A549 (cell line): ENCODE measurements at regions not wholly inside any gene's neighbourhood (a gene's known extent, or its start where the extent isn't known, plus 50 kb on each side); places are given as distances from the start of the nearest gene placed in this dataset.
A peak's percentile ranks its signal among the peaks of the same experiment; 100 is the strongest.

Experiments used
- ATAC-seq, 2 experiments: fragments of 200-7000 bp in 1 of 2; fragments of >200 bp in 1 of 2; cut with Nextera tagmentation in 1 of 2; cut with Tn5 transposase in 1 of 2; 3 replicates each; pipeline versions ENCODE4 v1.8.0 to v1.9.1; 2018 to 2020; ENCODE audit warnings: mild to moderate bottlenecking in 1 of 2, moderate library complexity in 1 of 2
- CTCF ChIA-PET: fragments of 300-600 bp; sonication (Branson Sonifier 250); formaldehyde crosslinking; extraction: SDS; loops from one replicate; lab custom pipeline; 2021; ENCODE audit warnings: antibody characterized with exemption, inconsistent platforms; lab: Yijun Ruan, JAX
- POLR2A ChIA-PET: fragments of 350-600 bp; formaldehyde crosslinking; extraction: SDS; loops from one replicate; lab custom pipeline; 2021; ENCODE audit warnings: antibody characterized with exemption, inconsistent platforms; lab: Yijun Ruan, JAX
- DNase-seq, 2 experiments: peaks; one replicate each; pipeline versions ENCODE4 v3.0.0 to v3.0.0-alpha.2; 2011 to 2016; ENCODE audit warnings: low read depth in 1 of 2, low spot score in 1 of 2
- FAIRE-seq: peaks from 2 replicates; lab custom pipeline; 2011; peaks lifted over from hg19 to GRCh38; lab: Jason Lieb, UNC
- H3K27ac ChIP-seq, 2 experiments: fragments of >200 bp; sonication (Bioruptor Twin); formaldehyde crosslinking; 3 replicates each; pipeline ENCODE4 v1.5.1; 2016 to 2017
- H3K4me1 ChIP-seq: fragments of >200 bp; sonication (Bioruptor Twin); formaldehyde crosslinking; 3 replicates; pipeline ENCODE4 v1.6.1; 2016
- H3K4me2 ChIP-seq: fragments of >200 bp; sonication (Bioruptor Twin); formaldehyde crosslinking; 3 replicates; pipeline ENCODE4 v1.6.1; 2016
- H3K4me3 ChIP-seq: fragments of >200 bp; sonication (Bioruptor Twin); formaldehyde crosslinking; 3 replicates; pipeline ENCODE4 v1.5.1; 2016
- H3K9me3 ChIP-seq: fragments of >200 bp; sonication (Bioruptor Twin); formaldehyde crosslinking; 3 replicates; pipeline ENCODE4 v1.6.1; 2016
- BHLHE40 ChIP-seq: IDR thresholded peaks from 2 replicates; pipeline ENCODE4 v1.6.1; 2012; ENCODE audit warnings: low read depth, low read length, inconsistent platforms
- CBX2 ChIP-seq: fragments of 200-600 bp; sonication (generic); IDR thresholded peaks from 2 replicates; pipeline ENCODE4 v1.6.1; 2016; ENCODE audit warnings: low read depth, mild to moderate bottlenecking, borderline replicate concordance
- CTCF ChIP-seq: fragments of >200 bp; sonication (Bioruptor Twin); formaldehyde crosslinking; IDR thresholded peaks from 3 replicates; pipeline ENCODE4 v1.5.1; 2016
- E2F6 ChIP-seq: IDR thresholded peaks from 2 replicates; pipeline ENCODE4 v1.6.1; 2012; ENCODE audit warnings: low read depth, borderline replicate concordance
- EP300 ChIP-seq, 2 experiments: fragments of >200 bp; sonication (Bioruptor Twin); formaldehyde crosslinking; IDR thresholded peaks; 2 replicates in 1 of 2; 3 replicates in 1 of 2; pipeline ENCODE4 v1.6.1; 2016 to 2017
- ESRRA ChIP-seq: fragments of 150-350 bp; IDR thresholded peaks from 2 replicates; pipeline ENCODE4 v1.6.1; 2014; ENCODE audit warnings: mild to moderate bottlenecking, low read length, borderline replicate concordance
- HES2 ChIP-seq: fragments of >200 bp; sonication (Bioruptor Twin); formaldehyde crosslinking; IDR thresholded peaks from 2 replicates; pipeline ENCODE4 v1.6.1; 2016
- HEYL ChIP-seq: fragments of 250-450 bp; sonication (Bioruptor Pico); IDR thresholded peaks from 2 replicates; pipeline ENCODE4 v1.8.0; 2021; ENCODE audit warnings: mild to moderate bottlenecking, moderate library complexity
- HOXB5 ChIP-seq: fragments of 250-450 bp; sonication (Bioruptor Pico); IDR thresholded peaks from 2 replicates; pipeline ENCODE4 v1.5.0; 2020; ENCODE audit warnings: mild to moderate bottlenecking, moderate library complexity
- KDM1A ChIP-seq: fragments of 200-600 bp; sonication (generic); IDR thresholded peaks from 2 replicates; pipeline ENCODE4 v1.6.1; 2016; ENCODE audit warnings: low read depth, mild to moderate bottlenecking
- MAX ChIP-seq: IDR thresholded peaks from 2 replicates; pipeline ENCODE4 v1.6.1; 2012
- MAZ ChIP-seq: fragments of 150-350 bp; IDR thresholded peaks from 2 replicates; pipeline ENCODE4 v1.6.1; 2014; ENCODE audit warnings: antibody characterized with exemption, low read depth, low read length, borderline replicate concordance
- PBX3 ChIP-seq: IDR thresholded peaks from 2 replicates; pipeline ENCODE4 v1.6.1; 2012
- RAD21 ChIP-seq, 2 experiments: fragments of >200 bp in 1 of 2; sonication (Bioruptor Twin) in 1 of 2; formaldehyde crosslinking in 1 of 2; IDR thresholded peaks in 1 of 2; conservative IDR thresholded peaks in 1 of 2; 2 replicates in 1 of 2; 3 replicates in 1 of 2; pipeline ENCODE4 v1.6.1; 2012 to 2018; ENCODE audit warnings: inconsistent platforms in 1 of 2
- RFX5 ChIP-seq: fragments of 450-650 bp; IDR thresholded peaks from 2 replicates; pipeline ENCODE4 v1.7.1; 2014; ENCODE audit warnings: antibody characterized with exemption, mild to moderate bottlenecking, moderate library complexity
- USF2 ChIP-seq: fragments of 450-650 bp; IDR thresholded peaks from 2 replicates; pipeline ENCODE4 v1.6.1; 2014; ENCODE audit warnings: antibody characterized with exemption
- ZC3H11A ChIP-seq: fragments of 450-650 bp; IDR thresholded peaks from 2 replicates; pipeline ENCODE4 v1.6.1; 2014; ENCODE audit warnings: antibody characterized with exemption, mild to moderate bottlenecking
- WGBS: methylation state at CpG from one replicate; pipeline ENCODE4 v1.1.6; 2017; ENCODE audit errors: missing lambda C conversion rate; 5-methylcytosine and 5-hydroxymethylcytosine counted together

- Histone ChIP-seq H3K4me2 (no peak overlapping the region), H3K4me1 (no peaks in the 10 kb centered on the region), H3K9me3 (no peaks in the 10 kb centered on the region; the same call in 2 of the 3 replicates), H3K4me3 (no peak overlapping the region), H3K27ac (no peak overlapping the region)
- DNase-seq (peak in 1 of 2 experiments; percentile 4), ATAC-seq (no peak), FAIRE-seq (no peak)
- 37% methylated on average over 5 of the region's 5 CpGs for WGBS
- CTCF ChIA-PET: no interaction called here
- TF ChIP-seq CBX2 (no peak), RFX5 (no peak), ESRRA (no peak), KDM1A (no peak), E2F6 (no peak), HEYL (CRISPR knock-in tag) (no peak), USF2 (no peak), HES2 (no peak), PBX3 (no peak), CTCF (no peak), MAZ (no peak), ZC3H11A (no peak)
- POLR2A ChIA-PET: no interaction called here
Observed at GRCh38 chr5:85868070-85868469, 749.7 kb upstream of the COX7C start.

- CTCF ChIA-PET: no interaction called here
- Histone ChIP-seq H3K4me2 (no peak overlapping the region), H3K4me1 (no peaks in the 10 kb centered on the region), H3K9me3 (no peaks in the 10 kb centered on the region), H3K4me3 (no peak overlapping the region), H3K27ac (no peak overlapping the region)
- no peak for FAIRE-seq
- WGBS: 47% methylated on average over 2 of the region's 2 CpGs
- no peak for TF ChIP-seq HOXB5
- no peak for TF ChIP-seq CTCF
- TF ChIP-seq USF2: no peak
- TF ChIP-seq BHLHE40: no peak
- no peak for TF ChIP-seq HES2
- TF ChIP-seq MAX: no peak
- no peak for TF ChIP-seq EP300 (IDR thresholded peaks at IDR 0.05)
- no peak for TF ChIP-seq RAD21 (conservative IDR thresholded peaks at IDR 0.05 in 1 of 2, IDR thresholded peaks at IDR 0.05 in 1 of 2)
- no peak for ATAC-seq
- POLR2A ChIA-PET: no interaction called here
- no peak for DNase-seq
Observed at GRCh38 chr5:85893996-85894395, 723.7 kb upstream of the COX7C start.
